ENCODE measurements at regions not wholly inside any gene's neighbourhood (a gene's known extent, or its start where the extent isn't known, plus 50 kb on each side); places are given as distances from the start of the nearest gene placed in this dataset.

DNA sequence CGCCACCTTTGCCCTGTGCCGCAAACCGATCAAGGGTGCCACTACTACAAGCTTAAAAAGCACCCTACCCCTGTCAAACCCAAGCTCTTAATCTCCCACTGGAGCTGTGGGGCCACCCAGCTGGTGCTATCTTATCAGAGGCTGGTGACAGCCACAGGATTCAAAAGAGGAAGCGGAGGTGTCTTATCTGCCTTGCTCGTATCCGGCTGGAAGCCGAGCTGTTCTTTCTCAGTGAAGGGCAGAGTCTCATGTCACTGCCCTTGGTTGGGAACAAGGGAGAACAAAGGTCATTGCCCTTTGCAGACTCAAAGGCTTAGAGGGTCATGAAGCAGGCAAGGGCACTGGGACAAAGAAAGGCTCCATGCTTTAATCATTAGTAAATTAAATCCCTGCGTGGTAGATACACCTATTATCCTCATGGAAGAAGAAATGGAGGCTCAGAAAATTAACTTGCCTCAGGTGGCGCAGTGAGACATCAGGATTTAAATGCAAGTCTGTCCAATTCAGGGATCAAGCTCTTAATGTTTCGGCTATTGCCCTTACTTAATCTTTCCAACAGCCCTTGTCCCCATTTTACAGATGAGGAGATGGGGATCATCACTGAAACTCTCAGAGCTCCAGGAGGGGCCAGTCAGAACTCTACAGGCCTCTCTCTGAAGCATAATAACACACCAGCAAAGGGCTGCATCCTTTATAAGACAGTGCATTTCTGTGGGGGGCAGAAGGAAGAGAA, 360.0 kb upstream of the PROK2 start:
- no peaks in the 10 kb centered on the region for H3K4me1 ChIP-seq (ENCODE audit: insufficient read depth, low read length, poor library complexity, severe bottlenecking)
- H3K4me3 ChIP-seq (ENCODE audit: low read depth, low read length, poor library complexity, severe bottlenecking) = no peak overlapping the region
- TF ChIP-seq, protein P1, sequence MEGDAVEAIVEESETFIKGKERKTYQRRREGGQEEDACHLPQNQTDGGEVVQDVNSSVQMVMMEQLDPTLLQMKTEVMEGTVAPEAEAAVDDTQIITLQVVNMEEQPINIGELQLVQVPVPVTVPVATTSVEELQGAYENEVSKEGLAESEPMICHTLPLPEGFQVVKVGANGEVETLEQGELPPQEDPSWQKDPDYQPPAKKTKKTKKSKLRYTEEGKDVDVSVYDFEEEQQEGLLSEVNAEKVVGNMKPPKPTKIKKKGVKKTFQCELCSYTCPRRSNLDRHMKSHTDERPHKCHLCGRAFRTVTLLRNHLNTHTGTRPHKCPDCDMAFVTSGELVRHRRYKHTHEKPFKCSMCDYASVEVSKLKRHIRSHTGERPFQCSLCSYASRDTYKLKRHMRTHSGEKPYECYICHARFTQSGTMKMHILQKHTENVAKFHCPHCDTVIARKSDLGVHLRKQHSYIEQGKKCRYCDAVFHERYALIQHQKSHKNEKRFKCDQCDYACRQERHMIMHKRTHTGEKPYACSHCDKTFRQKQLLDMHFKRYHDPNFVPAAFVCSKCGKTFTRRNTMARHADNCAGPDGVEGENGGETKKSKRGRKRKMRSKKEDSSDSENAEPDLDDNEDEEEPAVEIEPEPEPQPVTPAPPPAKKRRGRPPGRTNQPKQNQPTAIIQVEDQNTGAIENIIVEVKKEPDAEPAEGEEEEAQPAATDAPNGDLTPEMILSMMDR (conservative IDR thresholded peaks at IDR 0.05; ENCODE audit: low read depth, low read length) = no peak
- TF ChIP-seq EZH2 (IDR thresholded peaks at IDR 0.05; ENCODE audit: borderline replicate concordance, low read depth, low read length, poor library complexity, severe bottlenecking) = no peak
- no TSS peak for BruUV-seq (replicated peaks)
- intact Hi-C loops (cut with micrococcal nuclease; ENCODE audit: unreplicated experiment) = no loop called here
- ChIA-PET CTCF (interaction anchor here (0.6 kb wide), 1 partner anchor 699 kb away, joined by 3 read pairs; no protein-coding TSS in a partner anchor), POLR2A (ENCODE audit: low non-redundant PET) (no interaction called here)
- no peak overlapping the region for H3K27ac ChIP-seq (ENCODE audit: low read depth, low read length, poor library complexity, severe bottlenecking)
- H3K27me3 ChIP-seq (replicated peaks; ENCODE audit: insufficient read depth, low read depth, low read length, poor library complexity) = no peaks in the 10 kb centered on the region
- no peak for DNase-seq (ENCODE audit: low spot score)
- no peaks in the 10 kb centered on the region for H3K9me3 ChIP-seq (ENCODE audit: low read depth, low read length, poor library complexity, severe bottlenecking)
- H3K36me3 ChIP-seq (ENCODE audit: insufficient read depth, low read length, poor library complexity, severe bottlenecking) = no peaks in the 10 kb centered on the region

DNA sequence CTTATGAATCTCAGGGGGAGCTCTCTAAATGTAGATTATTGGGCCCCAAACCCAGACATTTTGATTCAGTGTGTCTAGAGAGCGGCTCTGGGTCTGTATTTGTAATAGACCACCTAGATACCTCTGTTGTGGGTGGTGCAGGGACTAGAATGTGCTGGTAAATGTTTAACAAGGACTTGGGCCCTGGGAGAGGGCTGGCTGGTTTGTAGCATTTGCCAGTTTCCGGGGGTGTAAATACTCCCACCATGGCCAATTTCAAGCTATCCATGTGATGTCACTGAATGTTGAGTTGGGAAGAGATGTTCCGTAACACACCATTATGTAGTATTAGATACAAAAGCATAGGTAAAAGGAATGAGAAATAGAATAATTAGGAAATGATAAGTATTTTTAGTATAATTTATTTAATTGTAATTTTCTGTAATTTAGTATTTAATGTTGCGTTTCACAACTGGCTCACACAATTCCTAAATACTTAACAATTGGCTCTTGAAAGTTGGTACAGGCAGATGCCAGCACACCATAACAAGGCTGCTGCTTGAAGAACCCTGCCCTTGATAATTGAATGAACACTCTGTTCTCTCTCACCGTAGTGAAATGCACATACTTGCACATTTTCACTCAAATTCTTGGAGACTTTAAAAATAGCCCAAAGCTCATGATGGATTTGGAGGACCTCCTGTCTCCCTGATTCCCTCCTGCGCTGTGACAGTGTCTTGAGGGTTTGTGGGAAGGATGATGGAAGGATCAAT, 359.2 kb upstream of the PROK2 start:
- no TSS peak for BruUV-seq (replicated peaks)
- Histone ChIP-seq H3K4me3 (ENCODE audit: low read depth, low read length, poor library complexity, severe bottlenecking) (no peak overlapping the region), H3K9me3 (ENCODE audit: low read depth, low read length, poor library complexity, severe bottlenecking) (no peaks in the 10 kb centered on the region), H3K36me3 (ENCODE audit: insufficient read depth, low read length, poor library complexity, severe bottlenecking) (no peaks in the 10 kb centered on the region), H3K27me3 (replicated peaks; ENCODE audit: insufficient read depth, low read depth, low read length, poor library complexity) (no peaks in the 10 kb centered on the region), H3K4me1 (ENCODE audit: insufficient read depth, low read length, poor library complexity, severe bottlenecking) (no peaks in the 10 kb centered on the region), H3K27ac (ENCODE audit: low read depth, low read length, poor library complexity, severe bottlenecking) (no peak overlapping the region)
- intact Hi-C loops (cut with micrococcal nuclease; ENCODE audit: unreplicated experiment) = no loop called here
- ChIA-PET POLR2A (ENCODE audit: low non-redundant PET) (no interaction called here), CTCF (no interaction called here)
- no peak for TF ChIP-seq EZH2 (IDR thresholded peaks at IDR 0.05; ENCODE audit: borderline replicate concordance, low read depth, low read length, poor library complexity, severe bottlenecking)
- TF ChIP-seq, protein P1 (conservative IDR thresholded peaks at IDR 0.05; ENCODE audit: low read depth, low read length) = no peak
- no peak for DNase-seq (ENCODE audit: low spot score)

DNA sequence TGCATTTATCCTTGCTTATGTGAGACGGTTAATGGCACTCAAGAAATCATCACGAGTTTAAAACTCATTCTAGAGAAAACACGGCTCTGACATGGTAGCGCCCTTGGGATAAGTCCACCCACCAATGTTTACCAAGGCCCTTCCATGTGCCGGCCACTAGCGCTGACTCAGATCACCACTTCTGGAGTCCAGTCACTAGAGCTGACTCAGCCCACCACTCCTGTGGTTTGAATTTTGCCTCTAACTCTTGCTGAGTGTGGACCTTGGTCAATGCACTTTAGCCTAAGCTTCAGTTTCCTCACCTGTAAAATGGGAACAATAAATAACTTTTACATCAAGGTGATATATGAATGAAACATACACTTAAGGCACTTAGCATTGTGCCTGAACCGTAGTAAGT, 358.4 kb upstream of the PROK2 start:
- intact Hi-C loops (cut with micrococcal nuclease; ENCODE audit: unreplicated experiment) = no loop called here
- Histone ChIP-seq H3K27ac (ENCODE audit: low read depth, low read length, poor library complexity, severe bottlenecking) (no peak overlapping the region), H3K27me3 (replicated peaks; ENCODE audit: insufficient read depth, low read depth, low read length, poor library complexity) (no peaks in the 10 kb centered on the region), H3K4me3 (ENCODE audit: low read depth, low read length, poor library complexity, severe bottlenecking) (no peak overlapping the region), H3K36me3 (ENCODE audit: insufficient read depth, low read length, poor library complexity, severe bottlenecking) (no peaks in the 10 kb centered on the region), H3K4me1 (ENCODE audit: insufficient read depth, low read length, poor library complexity, severe bottlenecking) (no peaks in the 10 kb centered on the region), H3K9me3 (ENCODE audit: low read depth, low read length, poor library complexity, severe bottlenecking) (no peaks in the 10 kb centered on the region)
- TF ChIP-seq, protein P1 (conservative IDR thresholded peaks at IDR 0.05; ENCODE audit: low read depth, low read length) = no peak
- TF ChIP-seq EZH2 (IDR thresholded peaks at IDR 0.05; ENCODE audit: borderline replicate concordance, low read depth, low read length, poor library complexity, severe bottlenecking) = no peak
- ChIA-PET CTCF (no interaction called here), POLR2A (ENCODE audit: low non-redundant PET) (no interaction called here)
- no TSS peak for BruUV-seq (replicated peaks)
- DNase-seq (ENCODE audit: low spot score) = no peak
